NCI-H226 (cell line): ENCODE measurements at regions not wholly inside any gene's neighbourhood (a gene's known extent, or its start where the extent isn't known, plus 50 kb on each side); places are given as distances from the start of the nearest gene placed in this dataset.
"Not testable (repeated sequence)": the region's sequence is repeated elsewhere in the genome, so short reads cannot be mapped to it uniquely, and the experiment has no call there.

Source experiments
- DNase-seq: peaks from one replicate; pipeline ENCODE4 v3.0.0-alpha.2; 2015

DNA sequence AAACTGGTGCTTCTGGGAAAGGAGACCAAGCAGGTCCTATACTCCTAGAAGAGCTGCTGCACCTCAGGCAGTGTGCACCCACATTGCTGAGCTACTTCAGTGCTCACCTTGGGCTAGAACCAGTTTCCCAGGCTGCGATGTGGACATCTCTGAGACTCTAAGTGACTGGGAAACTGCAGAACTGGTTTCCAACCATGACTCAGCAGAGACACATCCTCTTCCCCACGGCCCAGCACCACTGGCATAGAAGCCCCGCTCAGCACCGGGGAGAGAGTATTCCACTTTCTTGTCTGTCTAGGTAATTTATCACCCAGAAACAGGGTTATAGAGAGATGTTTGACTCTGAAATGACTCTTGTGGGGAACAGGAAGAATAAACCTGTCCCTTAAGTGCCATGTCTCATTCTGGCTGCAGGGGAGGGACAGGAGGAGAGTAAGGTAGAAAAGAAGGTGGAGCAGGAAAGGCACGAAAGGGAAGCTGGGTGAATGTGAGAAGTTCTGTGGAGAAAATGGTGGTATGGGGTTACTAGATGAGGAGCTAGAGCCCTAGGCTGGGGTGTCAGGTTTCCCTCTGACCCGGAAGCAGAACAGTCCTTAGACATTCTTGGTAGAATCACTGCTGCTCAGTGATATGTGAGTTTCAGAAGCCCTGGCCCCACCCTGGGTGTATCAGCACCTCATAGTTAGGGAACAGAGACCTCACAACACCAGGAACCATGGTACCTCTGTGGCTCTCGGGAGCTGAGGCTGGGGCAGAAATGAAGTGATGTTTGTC, 340.4 kb upstream of the NCAM1 start:
- DNase-seq: no peak

DNA sequence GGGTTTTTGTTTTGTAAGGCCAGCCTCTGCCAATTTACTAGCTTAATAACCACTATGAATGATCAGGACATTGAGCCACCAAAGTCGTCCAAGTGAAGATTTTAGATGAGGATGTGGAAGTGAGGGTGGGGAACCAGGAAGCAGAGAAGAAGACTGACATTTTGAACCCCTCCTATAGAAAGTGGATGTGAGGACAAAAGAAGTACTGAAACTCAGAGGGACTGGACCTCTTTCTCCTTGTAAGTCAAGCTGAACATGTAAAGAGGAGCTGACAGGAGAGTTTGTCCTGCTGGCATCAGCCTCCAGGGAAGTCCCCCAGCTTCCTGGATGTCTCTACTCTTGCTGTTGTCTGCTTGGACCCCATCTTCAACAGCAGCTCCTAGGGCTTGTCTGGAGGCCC, 338.2 kb upstream of the NCAM1 start:
- DNase-seq: no peak

DNA sequence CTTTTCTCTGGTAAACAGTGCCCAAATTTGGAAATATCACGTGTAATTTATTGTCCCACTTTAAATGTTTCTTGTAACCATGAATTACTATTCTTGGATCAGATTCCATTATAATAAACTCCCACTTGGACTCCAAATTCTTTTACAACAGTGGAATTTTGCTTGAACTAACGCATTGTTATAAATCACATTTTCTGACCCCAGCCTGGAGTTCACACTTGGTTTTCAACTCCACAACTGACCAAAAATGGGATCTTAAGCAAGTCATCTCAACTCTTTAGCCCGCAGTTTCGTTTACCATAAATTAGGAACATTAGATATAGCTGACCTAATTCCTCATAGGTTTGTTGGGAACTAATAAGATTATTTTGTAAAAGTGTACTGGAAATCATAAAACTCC, 336.8 kb upstream of the NCAM1 start:
- no peak for DNase-seq

DNA sequence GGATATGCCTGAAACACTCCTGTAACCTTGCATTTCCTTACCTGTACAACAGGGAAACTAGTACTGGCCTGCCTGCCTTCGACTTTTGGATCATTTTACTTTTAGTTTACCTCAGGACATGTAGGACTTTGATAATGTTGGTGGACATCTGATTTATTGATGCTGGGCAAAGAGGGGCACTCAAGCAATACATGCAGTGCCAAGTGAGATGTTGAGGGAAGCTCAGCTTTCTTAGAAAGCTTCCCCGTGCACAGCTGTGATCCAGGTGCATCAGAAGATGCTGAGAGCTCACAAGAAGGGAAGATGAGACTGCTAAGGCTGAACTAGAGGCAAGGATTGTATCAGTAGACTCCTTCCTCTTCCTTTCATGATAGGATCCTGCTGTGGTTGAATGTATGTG, 336.2 kb upstream of the NCAM1 start:
- DNase-seq: not testable (repeated sequence)

DNA sequence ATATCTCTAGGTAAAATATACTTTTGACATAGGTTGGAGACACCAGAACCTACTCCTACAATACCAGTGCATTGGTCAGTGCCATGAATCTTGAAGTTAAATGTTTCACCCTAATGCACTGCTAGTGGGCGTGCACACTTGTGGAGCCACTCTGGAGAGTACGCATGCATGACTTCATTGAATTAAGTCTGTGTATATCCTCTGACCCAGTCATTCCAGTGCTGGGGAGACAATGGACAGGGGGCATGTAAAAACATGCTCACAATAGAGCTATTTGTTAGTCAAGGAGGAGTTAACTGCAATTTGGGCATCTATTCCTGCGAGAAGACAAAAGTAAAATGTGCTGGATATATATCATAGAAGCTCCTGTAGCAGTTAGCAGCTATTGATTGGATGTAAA, 335.4 kb upstream of the NCAM1 start:
- DNase-seq: no peak

DNA sequence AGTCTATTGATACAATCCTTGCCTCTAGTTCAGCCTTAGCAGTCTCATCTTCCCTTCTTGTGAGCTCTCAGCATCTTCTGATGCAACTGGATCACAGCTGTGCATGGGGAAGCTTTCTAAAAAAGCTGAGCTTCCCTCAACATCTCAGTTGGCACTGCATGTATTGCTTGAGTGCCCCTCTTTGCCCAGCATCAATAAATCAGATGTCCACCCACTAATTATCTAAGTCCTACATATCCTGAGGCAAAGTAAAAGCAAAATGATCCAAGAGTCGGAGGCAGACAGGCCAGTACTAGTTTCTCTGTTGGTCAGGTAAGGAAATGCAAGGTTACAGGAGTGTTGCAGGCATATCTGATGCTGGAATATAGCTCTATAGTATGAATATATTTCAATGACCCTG, 334.5 kb upstream of the NCAM1 start:
- no peak for DNase-seq

DNA sequence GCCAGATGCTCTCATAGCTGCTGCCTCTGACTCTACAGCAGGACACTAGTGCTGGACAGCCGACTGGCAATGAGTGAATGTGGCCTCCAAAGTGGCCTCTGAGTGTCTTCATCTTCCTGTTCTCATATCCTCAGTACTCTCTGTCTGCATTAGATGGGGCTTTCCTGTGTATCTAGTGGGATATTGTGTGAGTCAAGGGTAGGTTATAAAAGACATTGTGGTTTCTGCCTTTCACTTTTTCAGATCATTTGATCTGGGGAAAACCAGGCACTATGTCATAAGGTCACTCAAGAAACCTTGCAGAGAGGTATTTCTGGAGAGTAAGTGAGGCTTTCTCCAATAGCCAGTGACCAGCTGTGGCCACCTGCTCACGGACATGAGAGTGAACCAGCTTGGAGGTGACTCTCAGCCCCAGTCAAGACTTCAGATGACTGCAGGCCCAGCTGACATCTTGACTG, 333.6 kb upstream of the NCAM1 start:
- no peak for DNase-seq

DNA sequence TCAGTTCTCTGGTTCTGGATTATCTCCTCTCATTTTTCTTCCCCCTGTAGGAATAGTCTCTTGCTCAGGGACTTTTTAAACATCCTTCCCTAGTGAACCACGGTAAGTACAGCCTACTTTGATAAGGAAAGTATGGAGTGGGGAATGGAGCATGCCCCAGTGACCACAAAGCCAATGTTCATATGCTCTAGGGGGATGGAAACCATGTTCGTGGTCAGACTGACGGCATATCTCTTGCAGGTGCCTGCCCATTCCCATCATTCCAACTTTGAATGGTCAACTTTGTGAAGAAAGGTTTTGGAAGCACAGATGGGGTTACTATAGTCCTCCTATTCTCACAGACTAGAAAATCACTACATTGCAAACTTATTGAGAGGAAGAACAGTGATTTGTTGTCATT, 332.5 kb upstream of the NCAM1 start:
- no peak for DNase-seq

DNA sequence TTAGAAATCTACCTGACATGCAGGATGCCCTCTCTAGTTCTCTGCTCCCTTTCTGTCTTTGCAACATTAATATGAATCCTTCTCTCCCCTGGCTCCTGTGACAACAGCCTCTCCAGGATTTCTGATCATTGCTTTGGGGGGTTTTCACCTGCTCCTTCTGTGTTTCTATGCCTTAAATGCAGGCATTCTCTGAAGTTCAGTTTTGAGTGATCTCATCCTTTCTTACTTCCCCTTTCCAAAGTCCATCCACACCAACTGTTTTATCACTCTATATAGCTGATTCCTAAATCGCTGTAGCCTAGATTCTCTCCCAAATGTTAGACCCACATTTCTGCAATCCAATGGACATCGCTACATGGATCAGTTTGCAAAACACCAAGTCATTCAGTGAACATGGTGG, 330.7 kb upstream of the NCAM1 start:
- no peak for DNase-seq

DNA sequence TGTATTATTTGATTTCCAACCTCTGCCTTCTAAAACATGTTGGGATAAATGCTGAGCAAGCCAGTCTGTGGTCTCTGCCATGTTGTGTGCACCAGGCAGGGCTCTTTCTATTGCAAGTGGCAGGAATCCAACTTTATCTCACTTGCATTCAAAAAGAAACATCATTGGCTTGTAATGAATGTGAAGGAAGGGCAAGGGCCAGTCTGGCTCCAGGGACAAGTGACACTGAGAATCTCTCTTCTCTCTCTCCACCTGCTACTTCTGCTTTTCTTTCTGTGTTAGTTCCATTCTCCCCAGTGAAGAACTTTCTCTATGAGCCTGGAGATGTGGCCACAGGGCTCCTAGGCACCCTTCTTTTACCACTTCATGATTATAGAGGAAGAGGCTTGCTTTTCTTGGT, 329.9 kb upstream of the NCAM1 start:
- no peak for DNase-seq

DNA sequence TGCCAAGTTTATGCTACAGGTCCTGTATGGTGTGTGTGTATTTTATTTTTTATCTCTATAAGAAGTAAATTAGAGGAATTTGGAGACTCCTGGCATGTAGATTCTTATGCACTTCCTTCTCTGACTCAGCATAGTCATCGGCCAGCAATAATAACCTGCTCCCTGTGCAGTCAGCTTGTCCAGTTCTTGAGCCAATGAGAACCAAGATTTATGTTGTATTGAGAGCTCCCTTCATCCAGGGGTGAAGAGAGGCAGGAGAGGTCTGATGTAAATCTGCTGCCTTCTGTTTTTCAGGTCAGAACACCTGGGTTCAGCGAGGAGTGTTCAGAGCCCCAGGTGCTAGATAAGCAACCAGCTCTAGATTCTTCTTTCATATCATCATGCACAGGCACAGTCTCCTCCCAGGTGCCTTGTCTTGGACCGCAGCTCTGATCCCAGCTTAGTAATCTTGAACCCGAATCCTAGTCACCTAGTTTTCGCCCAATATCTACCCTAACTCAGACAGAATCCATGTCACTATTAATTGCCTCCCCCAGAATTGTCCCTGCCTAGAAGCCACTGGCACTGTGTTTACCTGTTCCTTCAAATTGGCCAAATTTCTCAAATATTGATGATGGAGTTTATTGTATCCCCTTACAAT, 328.2 kb upstream of the NCAM1 start:
- DNase-seq: no peak

DNA sequence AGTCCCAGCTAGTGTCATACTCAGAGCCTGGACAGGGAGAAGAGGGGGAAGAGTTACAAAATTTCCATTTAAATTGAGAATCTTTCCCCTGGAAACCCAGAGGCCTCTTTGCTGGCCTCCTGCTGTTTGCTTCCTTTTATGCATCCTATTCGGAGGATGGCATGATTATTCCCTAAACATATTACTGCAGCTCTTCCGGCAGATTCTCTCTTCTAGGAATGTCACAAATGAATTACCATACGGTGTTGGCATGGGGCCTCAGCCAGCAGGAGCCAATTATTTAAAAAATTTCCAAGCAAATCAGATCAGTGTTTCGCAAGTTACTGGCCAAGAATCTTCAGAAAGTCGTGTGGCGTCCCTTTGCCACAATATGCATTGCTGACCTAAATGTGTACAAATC, 326.7 kb upstream of the NCAM1 start:
- DNase-seq: no peak

DNA sequence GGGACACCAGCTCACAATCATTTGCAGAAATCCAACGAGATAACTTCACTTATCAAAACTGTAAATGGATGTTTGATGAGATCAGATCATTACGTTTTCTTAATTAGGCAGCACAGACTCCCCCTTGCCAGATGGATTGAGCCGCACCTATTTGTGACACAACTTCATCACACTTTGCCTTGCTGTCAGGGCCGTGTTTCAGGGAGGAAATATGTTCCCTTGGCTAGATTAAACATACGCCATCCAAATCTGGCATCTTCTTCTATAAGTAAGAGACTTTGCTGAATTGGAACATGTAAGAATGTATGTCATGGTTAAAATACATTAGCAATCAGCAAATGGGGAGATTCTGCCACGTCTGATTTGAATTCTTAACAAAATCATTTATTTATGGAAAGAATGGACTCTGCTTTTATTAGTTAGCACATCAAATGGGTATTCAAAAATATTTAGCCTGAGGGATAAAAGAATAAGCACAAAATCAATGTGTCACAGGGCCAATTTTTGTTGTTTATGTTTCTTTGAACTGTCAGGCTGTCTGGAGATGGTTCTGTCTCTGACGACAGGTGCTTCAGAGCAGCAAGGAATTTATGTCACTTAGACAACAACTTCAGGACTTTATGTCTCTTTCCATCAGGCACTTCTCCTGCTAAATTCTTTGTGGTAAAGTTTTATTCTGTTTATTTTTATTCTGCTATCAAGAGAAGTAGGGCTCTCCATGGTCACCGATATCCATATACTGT, 326.1 kb upstream of the NCAM1 start:
- no peak for DNase-seq

DNA sequence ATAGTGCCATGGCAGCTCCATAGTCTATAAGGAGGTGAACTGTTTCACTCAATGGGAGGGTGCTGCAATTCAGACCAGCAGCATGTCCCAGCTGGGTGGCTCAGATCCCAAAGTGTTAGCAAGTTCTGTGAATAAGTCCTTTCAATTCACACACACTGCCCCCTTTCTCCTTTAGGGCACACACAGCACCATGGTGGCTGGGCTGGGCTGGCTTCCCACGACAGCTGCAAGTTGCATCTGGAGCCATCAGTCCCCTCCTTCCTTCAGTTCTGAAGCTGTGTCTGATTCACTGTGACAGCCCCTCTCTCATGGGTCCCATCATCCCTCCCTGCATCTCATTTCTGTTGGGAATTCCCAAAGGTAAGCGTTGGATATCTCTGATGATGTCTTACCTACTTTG, 324.1 kb upstream of the NCAM1 start:
- no peak for DNase-seq

DNA sequence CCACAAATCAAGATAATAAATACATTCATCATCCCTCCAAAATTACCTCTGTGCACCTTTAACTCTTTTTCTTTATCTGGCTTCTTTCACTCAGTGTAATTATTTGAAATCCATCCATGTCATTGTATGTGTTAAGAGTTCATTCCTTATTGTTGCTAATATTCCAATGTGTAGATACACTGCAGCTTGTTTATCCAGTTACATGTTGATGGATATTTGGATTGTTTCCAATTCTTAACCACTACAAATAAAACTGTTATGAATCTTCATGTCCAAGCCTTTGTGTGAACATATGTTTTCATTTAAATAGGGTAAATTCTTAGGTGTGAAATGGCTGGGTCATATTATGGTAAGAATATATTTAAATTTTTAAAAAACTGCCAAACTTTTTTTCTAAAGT, 323.3 kb upstream of the NCAM1 start:
- no peak for DNase-seq

DNA sequence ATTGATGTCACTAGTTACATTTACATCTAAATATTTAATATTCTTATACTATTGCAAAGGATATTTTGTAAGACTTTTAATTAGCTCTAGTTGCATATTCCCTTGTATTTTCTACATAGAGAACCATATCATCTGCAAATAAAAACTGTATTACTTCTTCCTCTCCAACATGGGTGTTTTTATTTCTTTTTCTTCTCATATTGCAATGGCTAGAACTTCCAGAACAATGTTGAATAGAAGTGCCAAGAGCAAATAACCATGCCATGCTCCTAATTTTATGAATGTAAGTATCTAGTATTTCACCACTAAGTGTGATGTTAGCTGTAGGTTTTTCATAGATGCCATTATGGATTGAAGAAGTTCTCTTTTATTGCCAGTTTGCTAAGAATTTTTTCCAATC, 321.8 kb upstream of the NCAM1 start:
- no peak for DNase-seq

DNA sequence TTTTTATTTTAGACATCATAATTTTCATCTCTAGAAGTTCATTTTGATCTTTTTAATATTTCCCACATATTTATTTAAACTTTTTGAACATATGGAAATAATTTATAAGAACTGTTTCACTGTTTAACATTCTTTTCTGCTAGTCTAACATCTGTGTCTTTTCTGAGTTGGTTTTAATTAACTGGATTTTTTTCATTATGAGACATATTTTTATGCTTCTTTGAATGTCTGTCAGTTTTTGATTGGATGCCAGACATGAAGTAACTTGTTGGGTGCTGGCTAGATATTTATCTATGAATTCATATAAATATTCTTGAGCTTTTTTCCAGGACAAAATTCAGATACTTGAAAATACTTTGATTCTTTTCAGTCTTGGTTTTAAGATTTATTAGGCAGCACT, 317.8 kb upstream of the NCAM1 start:
- no peak for DNase-seq

DNA sequence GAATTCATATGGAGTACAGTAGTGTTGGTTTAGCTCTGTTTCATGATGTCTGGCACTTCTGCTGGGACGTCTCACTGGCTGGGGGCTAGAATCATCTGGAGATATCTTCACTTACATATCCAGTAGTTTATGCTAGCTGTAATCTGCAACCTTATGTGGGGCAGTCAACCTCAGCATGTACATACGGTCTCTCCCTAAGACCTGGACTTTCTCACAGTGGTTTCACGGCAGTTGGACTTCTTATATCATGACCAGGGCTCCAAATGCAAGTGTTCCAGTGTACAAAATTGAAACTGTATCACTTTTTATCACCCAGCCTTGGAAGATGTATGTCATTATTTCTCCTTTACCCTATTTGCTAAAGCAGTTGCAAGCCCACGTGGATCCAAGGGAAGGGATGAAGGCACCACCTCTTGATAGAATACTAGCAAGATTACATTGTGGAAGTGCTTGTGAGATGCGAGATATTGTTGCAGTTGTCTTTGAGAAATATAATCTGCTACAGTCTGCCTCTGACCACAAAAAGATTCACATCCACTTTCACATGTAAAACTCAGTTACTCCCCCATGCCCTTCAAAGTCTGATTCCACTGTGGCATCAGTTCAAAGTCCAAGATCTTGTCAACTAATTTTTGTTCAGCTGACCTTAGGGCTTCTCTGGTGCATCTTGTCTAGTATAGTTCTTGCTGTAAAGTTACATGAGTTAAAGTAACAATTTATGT, 316.6 kb upstream of the NCAM1 start:
- DNase-seq: no peak

DNA sequence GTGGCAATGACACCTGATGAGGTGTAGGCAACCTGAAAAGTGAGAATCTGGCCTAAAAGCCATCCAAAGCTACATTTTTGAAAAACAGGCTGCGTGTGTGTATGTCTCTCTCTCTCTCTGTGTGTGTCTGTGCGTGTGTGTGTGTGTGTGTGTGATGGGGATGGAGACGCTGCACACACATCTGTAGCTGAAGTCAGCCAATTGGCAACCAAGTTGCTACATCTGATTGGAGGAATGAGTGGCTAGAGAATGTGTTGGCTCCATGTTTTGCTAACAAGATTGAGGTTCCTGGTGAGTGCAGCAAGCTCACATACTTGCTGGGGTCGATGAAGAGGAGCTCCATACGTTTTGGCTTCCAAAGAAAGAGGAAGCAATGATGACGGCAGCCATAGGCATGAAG, 311.4 kb upstream of the NCAM1 start:
- DNase-seq: no peak

DNA sequence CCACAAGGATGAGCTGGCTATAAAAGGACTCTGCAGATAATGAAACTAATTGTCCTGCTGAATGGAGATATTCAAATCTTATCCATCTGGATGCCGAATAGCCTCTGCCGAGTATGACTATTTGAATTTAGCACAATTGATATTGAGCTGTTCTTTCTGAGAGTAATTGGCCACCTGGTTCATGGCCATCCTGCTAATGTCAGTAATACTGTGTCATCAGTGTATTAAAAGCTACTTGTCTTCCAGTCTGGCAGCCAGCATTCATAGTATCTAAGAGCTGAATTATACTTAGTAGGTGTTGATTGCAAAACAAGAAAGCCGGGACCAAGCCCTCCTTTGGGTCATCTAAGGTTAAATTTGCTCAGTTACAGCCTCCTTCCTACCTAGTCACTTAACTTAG, 310.7 kb upstream of the NCAM1 start:
- DNase-seq: no peak

DNA sequence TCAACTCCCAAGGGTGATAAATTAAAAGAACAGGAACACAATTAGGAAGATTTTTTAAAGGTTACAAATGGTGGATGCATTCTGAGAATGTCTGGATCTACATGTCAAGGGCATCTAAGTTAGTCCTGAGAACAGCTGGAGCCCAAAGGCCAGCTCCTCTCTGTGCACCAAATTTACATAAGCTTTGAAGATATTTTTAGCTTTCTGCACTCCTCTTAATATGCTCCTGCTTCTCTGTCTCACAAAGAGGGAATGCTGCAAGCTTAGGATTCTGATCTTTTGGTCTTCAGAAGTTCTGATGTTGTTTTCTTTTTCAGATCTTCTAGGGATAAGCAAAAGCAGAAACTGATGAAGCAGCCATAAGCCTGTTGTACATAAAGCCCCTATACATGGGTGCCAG, 309.8 kb upstream of the NCAM1 start:
- DNase-seq: no peak

DNA sequence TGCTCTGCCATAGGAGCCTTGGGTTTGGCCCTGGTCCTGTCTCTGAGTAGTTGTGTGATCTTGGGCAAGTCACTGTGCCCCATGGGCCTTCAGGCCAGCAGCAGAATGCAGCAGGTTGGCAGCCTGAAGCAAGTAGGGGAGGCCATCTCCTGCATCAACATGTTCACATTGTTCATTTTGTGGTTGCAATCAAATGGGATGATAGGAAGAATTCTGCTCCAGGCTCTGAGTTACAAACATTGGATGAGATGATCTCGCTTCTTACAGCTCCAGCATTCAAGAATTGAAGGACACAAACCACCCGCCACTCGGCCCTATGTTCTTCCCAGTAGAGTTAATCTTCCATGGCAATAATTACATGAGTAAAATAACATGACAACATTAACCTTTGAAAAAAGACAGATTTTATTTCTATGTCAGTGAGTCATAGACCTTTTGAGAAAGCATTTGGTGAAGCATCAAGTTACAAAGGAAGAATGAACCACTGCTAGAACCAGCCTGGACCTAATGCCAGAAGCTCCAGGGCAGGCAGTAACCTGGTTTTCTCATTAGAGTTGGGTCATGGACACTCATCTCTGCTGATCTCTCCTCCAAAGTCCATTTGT, 308.3 kb upstream of the NCAM1 start:
- DNase-seq: no peak

DNA sequence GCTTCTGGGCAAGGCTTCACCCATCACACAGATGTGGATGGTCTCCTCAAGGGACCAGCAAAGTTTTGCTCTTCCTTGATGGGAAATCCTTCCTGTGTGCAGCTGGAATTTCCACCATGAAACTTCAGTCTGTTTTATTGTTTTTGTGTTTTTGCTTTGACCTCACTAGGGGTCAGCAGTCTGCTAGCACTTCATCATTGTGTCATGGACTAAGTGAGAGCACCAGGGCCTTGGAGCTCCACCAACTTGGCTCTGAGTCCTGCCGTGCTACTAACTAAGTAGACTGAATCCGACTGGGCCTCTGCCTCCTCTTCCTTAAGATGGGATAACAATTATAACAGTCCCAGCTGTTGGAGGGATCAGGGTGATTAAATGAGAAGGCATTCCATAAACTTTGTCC, 305.8 kb upstream of the NCAM1 start:
- no peak for DNase-seq
